RWPE1 (cell line): ENCODE measurements at regions not wholly inside any gene's neighbourhood (a gene's known extent, or its start where the extent isn't known, plus 50 kb on each side); places are given as distances from the start of the nearest gene placed in this dataset.

ENCODE experiments used
- CTCF ChIA-PET: fragments of 350-600 bp; sonication (Branson Sonifier 250); formaldehyde crosslinking; extraction: SDS; loops from one replicate; lab custom pipeline; 2021; lab: Yijun Ruan, JAX
- POLR2A ChIA-PET: fragments of 400-600 bp; formaldehyde crosslinking; extraction: SDS; loops from one replicate; lab custom pipeline; 2020; ENCODE audit warnings: antibody characterized with exemption; ENCODE audit not compliant: low non-redundant PET; lab: Yijun Ruan, JAX
- DNase-seq: peaks from one replicate; pipeline ENCODE4 v3.0.0; 2012; ENCODE audit warnings: low spot score
- H3K27ac ChIP-seq: fragments of 450-650 bp; 2 replicates; pipeline ENCODE4 v1.5.1; 2017
- TF ChIP-seq, protein P1 (sequence below): fragments of 450-650 bp; conservative IDR thresholded peaks from 2 replicates; pipeline ENCODE4 v1.5.1; 2017; ENCODE audit warnings: low read depth, mild to moderate bottlenecking

DNA sequence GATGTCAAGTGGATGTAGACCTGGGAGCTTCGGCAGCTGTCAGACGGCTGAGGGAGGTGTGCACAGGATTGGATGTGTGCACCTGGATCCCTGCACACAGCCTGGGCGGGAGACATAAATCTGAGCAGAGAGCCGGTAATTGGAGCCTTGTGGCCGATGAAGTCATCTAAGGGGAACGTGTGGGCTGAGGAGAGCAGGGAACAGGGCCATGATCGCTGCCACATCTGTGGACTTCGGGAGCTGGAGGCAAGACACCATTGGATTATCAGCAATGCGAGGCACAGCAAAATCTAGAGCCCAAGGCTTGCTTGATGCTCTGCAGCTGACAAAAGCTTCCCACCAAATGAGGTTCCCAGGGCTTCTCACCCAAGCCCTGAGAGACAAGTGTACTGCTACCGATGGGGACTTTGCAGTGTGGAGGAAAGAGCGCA, 147.7 kb downstream of the PTPN20 start:
- no peak for DNase-seq
- TF ChIP-seq, protein P1, sequence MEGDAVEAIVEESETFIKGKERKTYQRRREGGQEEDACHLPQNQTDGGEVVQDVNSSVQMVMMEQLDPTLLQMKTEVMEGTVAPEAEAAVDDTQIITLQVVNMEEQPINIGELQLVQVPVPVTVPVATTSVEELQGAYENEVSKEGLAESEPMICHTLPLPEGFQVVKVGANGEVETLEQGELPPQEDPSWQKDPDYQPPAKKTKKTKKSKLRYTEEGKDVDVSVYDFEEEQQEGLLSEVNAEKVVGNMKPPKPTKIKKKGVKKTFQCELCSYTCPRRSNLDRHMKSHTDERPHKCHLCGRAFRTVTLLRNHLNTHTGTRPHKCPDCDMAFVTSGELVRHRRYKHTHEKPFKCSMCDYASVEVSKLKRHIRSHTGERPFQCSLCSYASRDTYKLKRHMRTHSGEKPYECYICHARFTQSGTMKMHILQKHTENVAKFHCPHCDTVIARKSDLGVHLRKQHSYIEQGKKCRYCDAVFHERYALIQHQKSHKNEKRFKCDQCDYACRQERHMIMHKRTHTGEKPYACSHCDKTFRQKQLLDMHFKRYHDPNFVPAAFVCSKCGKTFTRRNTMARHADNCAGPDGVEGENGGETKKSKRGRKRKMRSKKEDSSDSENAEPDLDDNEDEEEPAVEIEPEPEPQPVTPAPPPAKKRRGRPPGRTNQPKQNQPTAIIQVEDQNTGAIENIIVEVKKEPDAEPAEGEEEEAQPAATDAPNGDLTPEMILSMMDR = no peak
- ChIA-PET CTCF (no interaction called here), POLR2A (no interaction called here)
- no peak overlapping the region for H3K27ac ChIP-seq

DNA sequence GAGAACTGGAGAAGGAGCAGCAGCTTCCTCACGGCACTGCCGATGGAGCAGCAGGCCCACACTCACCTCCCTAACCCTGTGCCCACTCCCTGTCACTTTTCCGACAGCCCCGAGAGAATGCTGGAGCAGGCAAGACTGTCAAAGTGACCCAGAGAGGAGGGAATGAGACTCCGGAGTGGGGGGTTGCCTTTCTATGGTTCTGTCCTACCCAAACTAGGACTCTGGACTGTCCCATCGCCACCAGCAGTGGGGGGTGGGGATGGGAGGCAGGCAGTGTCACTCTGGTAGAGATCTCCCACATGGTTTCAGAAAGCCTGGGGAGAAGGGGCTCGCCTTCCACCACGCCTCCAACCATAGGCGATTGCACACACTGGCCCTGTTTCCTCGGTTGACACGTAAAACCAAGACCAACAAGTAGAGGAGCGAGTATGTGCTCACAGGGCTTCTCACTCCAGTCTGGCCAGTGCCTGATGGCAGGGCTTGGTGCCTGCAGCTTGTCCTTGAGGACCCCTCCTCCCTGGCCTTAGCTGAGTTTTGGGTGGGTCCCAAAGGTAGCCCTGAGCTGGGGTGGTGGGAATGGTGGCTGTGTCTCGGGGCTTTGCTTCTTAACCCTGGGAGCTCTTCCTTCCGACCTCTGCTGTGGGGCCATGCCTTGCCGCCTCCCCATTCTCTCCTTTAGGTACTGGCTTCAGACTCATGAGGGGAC, 148.5 kb downstream of the PTPN20 start:
- ChIA-PET POLR2A (no interaction called here), CTCF (no interaction called here)
- H3K27ac ChIP-seq = no peak overlapping the region
- DNase-seq = no peak
- TF ChIP-seq, protein P1 = no peak

DNA sequence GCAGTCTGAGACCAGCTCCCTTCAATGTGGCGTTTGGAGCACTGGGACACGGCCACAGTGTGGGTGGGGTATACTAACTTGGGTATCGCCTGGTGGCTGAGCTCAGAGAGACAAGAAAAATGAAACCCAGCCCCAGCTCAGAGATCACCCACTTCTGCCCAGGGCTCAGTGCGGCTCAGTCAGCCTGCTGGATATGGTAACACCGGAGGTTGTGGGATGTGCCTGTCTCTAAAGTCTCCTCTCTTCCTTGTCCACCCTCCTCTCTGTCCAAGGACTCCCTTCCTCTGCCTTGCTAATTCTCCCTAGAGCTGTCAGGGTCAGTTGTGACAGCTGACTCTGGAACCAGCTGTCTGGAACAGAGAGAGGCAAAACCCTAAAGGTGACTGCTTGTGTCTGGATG, 149.1 kb downstream of the PTPN20 start:
- DNase-seq = no peak
- POLR2A ChIA-PET = no interaction called here
- TF ChIP-seq, protein P1 = no peak
- H3K27ac ChIP-seq = no peak overlapping the region
- CTCF ChIA-PET = no interaction called here

DNA sequence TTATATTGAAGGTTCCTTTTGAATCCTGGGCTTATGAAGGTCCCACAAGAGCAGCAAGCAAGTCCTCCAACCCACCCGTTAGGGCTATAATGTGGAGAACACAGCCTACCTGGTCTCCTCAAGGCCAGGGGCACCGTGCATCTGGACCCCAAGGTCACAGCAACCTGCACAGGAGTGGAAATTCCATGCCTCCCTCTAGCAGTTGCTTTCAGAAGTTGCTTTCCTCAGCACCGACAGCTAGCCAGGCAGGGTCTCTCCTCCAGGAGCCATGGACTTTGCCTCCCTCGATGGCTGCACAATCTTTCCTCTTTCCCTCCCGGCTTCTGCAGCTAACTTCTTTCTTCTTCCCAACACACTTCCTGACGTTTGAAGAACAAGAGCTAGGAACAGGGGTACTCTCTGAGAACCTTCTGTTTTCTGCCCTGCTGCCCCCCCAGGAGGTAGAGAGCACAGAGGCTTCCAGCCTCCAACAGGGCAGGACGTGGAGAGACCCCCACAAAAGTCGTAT, 149.8 kb downstream of the PTPN20 start:
- ChIA-PET CTCF (no interaction called here), POLR2A (no interaction called here)
- TF ChIP-seq, protein P1 = no peak
- H3K27ac ChIP-seq = no peak overlapping the region
- no peak for DNase-seq

DNA sequence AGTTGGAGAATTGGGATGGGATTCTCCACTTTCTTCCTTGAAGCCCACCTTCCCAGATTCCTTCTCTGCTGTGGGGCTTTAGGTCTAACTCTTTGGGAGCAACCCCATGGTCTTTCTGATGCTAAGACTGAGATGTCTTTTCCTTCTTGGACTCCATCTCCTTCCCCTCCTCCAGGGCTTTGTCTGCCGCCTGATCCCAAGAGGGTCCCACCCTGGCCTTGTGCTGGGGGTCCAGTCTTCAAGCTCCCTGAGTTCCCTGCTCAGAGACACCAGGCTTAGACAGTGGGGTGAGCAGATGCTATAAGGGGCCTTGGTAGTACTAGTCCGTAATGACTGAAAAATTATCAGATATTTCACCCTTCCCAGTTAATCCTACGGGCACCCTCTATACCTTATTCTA, 150.5 kb downstream of the PTPN20 start:
- DNase-seq = no peak
- H3K27ac ChIP-seq = no peak overlapping the region
- TF ChIP-seq, protein P1 = no peak
- ChIA-PET POLR2A (no interaction called here), CTCF (interaction anchor here (0.8 kb wide), 1 partner anchor 14 kb away, joined by 3 read pairs; no protein-coding TSS in a partner anchor)

DNA sequence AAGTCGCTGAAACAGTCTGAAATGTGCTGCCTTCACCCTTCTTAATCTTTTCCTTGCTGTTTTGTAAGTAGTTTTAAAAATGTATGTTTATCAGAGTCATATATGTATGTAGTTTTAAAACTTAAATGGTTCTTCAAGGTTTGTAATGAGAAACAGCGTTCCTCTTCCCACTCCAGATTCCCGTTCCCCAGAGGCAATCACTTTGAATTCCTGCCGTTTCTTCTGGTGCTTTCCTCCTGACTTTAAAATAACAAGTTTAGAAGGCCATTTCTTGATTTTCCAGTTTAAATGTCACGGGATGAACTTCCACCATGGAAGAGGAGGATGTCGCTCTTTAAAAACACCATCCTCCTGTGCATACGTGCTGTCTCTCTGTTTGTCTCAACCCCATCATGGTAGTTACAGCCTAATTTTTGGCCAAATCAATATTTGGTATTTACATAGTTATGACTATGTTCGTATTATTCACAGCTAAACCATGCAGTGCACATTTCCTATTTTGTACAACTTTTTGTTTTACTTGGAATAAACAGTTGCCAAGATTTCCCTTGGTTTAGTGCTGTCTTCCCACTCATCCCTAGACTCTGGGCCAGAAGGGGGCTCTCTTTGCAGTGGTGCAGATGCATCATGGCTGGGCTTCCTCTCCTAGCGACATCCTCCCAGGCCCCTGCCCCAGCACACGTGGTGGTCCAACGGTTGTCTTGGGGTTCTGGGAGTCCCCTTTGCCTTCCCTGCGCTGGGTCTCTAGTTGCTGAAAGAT, 151.4 kb downstream of the PTPN20 start:
- TF ChIP-seq, protein P1 = no peak
- no peak for DNase-seq
- H3K27ac ChIP-seq = no peak overlapping the region
- ChIA-PET POLR2A (no interaction called here), CTCF (interaction anchor here (0.8 kb wide), 1 partner anchor 15 kb away, joined by 3 read pairs; no protein-coding TSS in a partner anchor)
